A673 (cell line): ENCODE measurements at regions not wholly inside any gene's neighbourhood (a gene's known extent, or its start where the extent isn't known, plus 50 kb on each side); places are given as distances from the start of the nearest gene placed in this dataset.

Experiments used
- BruUV-seq: library from RNA; stranded (reverse); fragments of 400-500 nt; replicated peaks from 2 replicates; lab custom pipeline; 2021; lab: Mats Ljungman, UMichigan
- CTCF ChIA-PET: fragments of 300-600 bp; sonication (Branson Sonifier 250); formaldehyde crosslinking; loops from one replicate; lab custom pipeline; 2022; ENCODE audit warnings: antibody characterized with exemption; lab: Charles Lee
- POLR2A ChIA-PET: fragments of 300-600 bp; sonication (Branson Sonifier 250); formaldehyde crosslinking; loops from one replicate; lab custom pipeline; 2022; ENCODE audit warnings: antibody characterized with exemption; ENCODE audit not compliant: low non-redundant PET; lab: Charles Lee
- DNase-seq: peaks from one replicate; pipeline ENCODE4 v3.0.0-alpha.2; 2015; ENCODE audit warnings: low spot score
- H3K27ac ChIP-seq: fragments of 200-600 bp; sonication (generic); 2 replicates; pipeline ENCODE4 v1.5.1; 2016; ENCODE audit warnings: mixed run types, low read depth, mild to moderate bottlenecking, mixed read lengths, antibody characterized with exemption, low read length; ENCODE audit not compliant: poor library complexity, severe bottlenecking
- H3K27me3 ChIP-seq: fragments of 200-600 bp; sonication (generic); replicated peaks from 2 replicates; pipeline ENCODE4 v1.6.1; 2017; ENCODE audit warnings: mixed run types, low read depth, mild to moderate bottlenecking, mixed read lengths, antibody characterized with exemption, low read length; ENCODE audit not compliant: insufficient read depth, poor library complexity
- H3K36me3 ChIP-seq: fragments of 200-600 bp; sonication (generic); 2 replicates; pipeline ENCODE4 v1.6.1; 2016; ENCODE audit warnings: mixed run types, mild to moderate bottlenecking, mixed read lengths, antibody characterized with exemption, low read length; ENCODE audit not compliant: insufficient read depth, poor library complexity, severe bottlenecking
- H3K4me1 ChIP-seq: fragments of 200-600 bp; sonication (generic); 2 replicates; pipeline ENCODE4 v1.6.1; 2017; ENCODE audit warnings: mixed run types, mild to moderate bottlenecking, mixed read lengths, antibody characterized with exemption, low read length; ENCODE audit not compliant: insufficient read depth, poor library complexity, severe bottlenecking
- H3K4me3 ChIP-seq: fragments of 200-600 bp; sonication (generic); 2 replicates; pipeline ENCODE4 v1.5.1; 2016; ENCODE audit warnings: low read depth, mixed run types, mild to moderate bottlenecking, mixed read lengths, low read length; ENCODE audit not compliant: poor library complexity, severe bottlenecking
- H3K9me3 ChIP-seq: fragments of 200-600 bp; sonication (generic); 2 replicates; pipeline ENCODE4 v1.6.1; 2016; ENCODE audit warnings: mixed run types, low read depth, mild to moderate bottlenecking, mixed read lengths, antibody characterized with exemption, low read length; ENCODE audit not compliant: poor library complexity, severe bottlenecking
- CTCF ChIP-seq: fragments of 300-800, 200-600 bp; sonication (generic); conservative IDR thresholded peaks from 2 replicates; pipeline ENCODE4 v1.5.1; 2017; ENCODE audit warnings: low read depth, mild to moderate bottlenecking, antibody characterized with exemption, low read length, moderate library complexity, mixed read lengths
- EZH2 ChIP-seq: fragments of 200-600 bp; sonication (generic); IDR thresholded peaks from 2 replicates; pipeline ENCODE4 v1.6.1; 2017; ENCODE audit warnings: borderline replicate concordance, low read depth, mild to moderate bottlenecking, mixed read lengths, antibody characterized with exemption, low read length; ENCODE audit not compliant: poor library complexity, severe bottlenecking
- intact Hi-C: fragments of 100-400 bp; cut with micrococcal nuclease; formaldehyde crosslinking; loops from one replicate; pipeline ENCODE4 v1.10.0; 2022; ENCODE audit not compliant: unreplicated experiment

- Histone ChIP-seq H3K27me3 (no peaks in the 10 kb centered on the region), H3K4me1 (no peaks in the 10 kb centered on the region), H3K27ac (no peak overlapping the region), H3K4me3 (no peak overlapping the region), H3K36me3 (no peaks in the 10 kb centered on the region), H3K9me3 (no peaks in the 10 kb centered on the region)
- CTCF ChIA-PET, result interaction anchor here (0.6 kb wide), 1 partner anchor 1833 kb away, joined by 9 read pairs; no protein-coding TSS in a partner anchor
- no TSS peak for BruUV-seq
- intact Hi-C loops, result no loop called here
- DNase-seq, result no peak
- POLR2A ChIA-PET, result interaction anchor here (0.5 kb wide), 1 partner anchor 24 kb away, joined by 4 read pairs; no protein-coding TSS in a partner anchor
- TF ChIP-seq EZH2 (no peak), CTCF (no peak)
These were observed 388.3 kb upstream of the MKI67 start for GRCh38 chr10:128514536-128514935.

- intact Hi-C loops, result no loop called here
- no peak for TF ChIP-seq CTCF
- no peak for TF ChIP-seq EZH2
- Histone ChIP-seq H3K27ac (no peak overlapping the region), H3K27me3 (no peaks in the 10 kb centered on the region), H3K4me3 (no peak overlapping the region), H3K36me3 (no peaks in the 10 kb centered on the region), H3K9me3 (no peaks in the 10 kb centered on the region), H3K4me1 (no peaks in the 10 kb centered on the region)
- ChIA-PET CTCF (interaction anchor here (0.7 kb wide), 1 partner anchor 304 kb away, joined by 4 read pairs; no protein-coding TSS in a partner anchor), POLR2A (no interaction called here)
- no peak for DNase-seq
- no TSS peak for BruUV-seq
These were observed 390.0 kb upstream of the MKI67 start for GRCh38 chr10:128516180-128516579.

GRCh38 chr10:128517167-128517566 is 390.9 kb upstream of the MKI67 start:
- no peak for TF ChIP-seq CTCF
- TF ChIP-seq EZH2, result no peak
- Histone ChIP-seq H3K4me1 (no peaks in the 10 kb centered on the region), H3K4me3 (no peak overlapping the region), H3K27me3 (no peaks in the 10 kb centered on the region), H3K27ac (no peak overlapping the region), H3K36me3 (no peaks in the 10 kb centered on the region), H3K9me3 (no peaks in the 10 kb centered on the region)
- ChIA-PET CTCF (no interaction called here), POLR2A (no interaction called here)
- no peak for DNase-seq
- intact Hi-C loops, result no loop called here
- no TSS peak for BruUV-seq
